Spleen (tissue), 7 donors: ENCODE measurements at regions not wholly inside any gene's neighbourhood (a gene's known extent, or its start where the extent isn't known, plus 50 kb on each side); places are given as distances from the start of the nearest gene placed in this dataset.

ENCODE experiments used
- POLR2AphosphoS5 ChIP-seq, 3 donors: sonication (generic); formaldehyde crosslinking; IDR thresholded peaks; one replicate each; pipeline ENCODE4 v1.5.1; 2017; ENCODE audit warnings: antibody characterized with exemption in 3 of 3
- TF ChIP-seq, protein P1 (sequence below), 11 experiments: fragments of 200-600 bp in 7 of 11; fragments of 450-650 bp in 4 of 11; sonication (generic) in 4 of 11; IDR thresholded peaks in 8 of 11; conservative IDR thresholded peaks in 3 of 11; 1 replicate in 7 of 11; 2 replicates in 4 of 11; pipeline versions ENCODE4 v1.4.0 to v1.8.0; 2016 to 2021; ENCODE audit warnings: antibody characterized with exemption in 11 of 11, inconsistent platforms in 4 of 11, mild to moderate bottlenecking in 1 of 11
- donor health status: DM: no; HTN: no; CAD: no; lungs with moderate emphysema.
- donor health status: DM: no; HTN: no; CAD: no.
- donor health status: DM: no; HTN: no; CAD: no.

DNA sequence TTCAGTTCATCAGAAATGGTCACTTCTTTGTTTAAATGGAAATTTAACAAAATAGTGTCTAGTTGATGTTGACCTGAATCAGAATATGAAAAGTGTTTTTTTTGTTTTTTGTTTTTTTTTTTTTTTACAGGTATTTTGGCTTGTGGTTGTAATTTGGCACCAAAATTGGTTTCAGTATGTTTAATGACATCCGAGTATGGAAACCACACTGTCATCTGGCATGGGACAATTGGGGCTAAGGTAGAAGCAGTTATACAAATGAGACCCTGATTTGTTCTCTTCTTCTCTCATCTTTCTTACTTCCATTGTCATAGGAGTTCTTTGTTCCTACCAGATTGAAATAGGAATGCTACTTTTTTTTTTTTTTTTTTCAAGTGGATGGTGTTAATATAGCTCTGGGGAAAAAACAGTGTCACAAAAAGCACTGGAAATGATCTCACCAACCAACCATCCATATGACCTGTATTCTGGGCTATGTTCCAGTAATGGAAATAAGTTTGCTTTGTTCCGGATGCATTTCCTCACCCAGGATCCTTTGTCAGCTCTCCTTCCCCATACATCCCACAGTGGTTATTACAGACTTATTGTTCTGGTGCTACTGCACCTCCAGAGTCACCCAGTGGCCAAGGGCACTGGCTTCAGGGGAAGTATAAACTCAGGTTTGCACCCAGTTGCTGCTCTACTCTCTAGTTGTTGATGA lies 95.8 kb downstream of the ATXN3L start:
- TF ChIP-seq, protein P1, sequence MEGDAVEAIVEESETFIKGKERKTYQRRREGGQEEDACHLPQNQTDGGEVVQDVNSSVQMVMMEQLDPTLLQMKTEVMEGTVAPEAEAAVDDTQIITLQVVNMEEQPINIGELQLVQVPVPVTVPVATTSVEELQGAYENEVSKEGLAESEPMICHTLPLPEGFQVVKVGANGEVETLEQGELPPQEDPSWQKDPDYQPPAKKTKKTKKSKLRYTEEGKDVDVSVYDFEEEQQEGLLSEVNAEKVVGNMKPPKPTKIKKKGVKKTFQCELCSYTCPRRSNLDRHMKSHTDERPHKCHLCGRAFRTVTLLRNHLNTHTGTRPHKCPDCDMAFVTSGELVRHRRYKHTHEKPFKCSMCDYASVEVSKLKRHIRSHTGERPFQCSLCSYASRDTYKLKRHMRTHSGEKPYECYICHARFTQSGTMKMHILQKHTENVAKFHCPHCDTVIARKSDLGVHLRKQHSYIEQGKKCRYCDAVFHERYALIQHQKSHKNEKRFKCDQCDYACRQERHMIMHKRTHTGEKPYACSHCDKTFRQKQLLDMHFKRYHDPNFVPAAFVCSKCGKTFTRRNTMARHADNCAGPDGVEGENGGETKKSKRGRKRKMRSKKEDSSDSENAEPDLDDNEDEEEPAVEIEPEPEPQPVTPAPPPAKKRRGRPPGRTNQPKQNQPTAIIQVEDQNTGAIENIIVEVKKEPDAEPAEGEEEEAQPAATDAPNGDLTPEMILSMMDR (IDR thresholded peaks at IDR 0.05 in 8 of 11, conservative IDR thresholded peaks at IDR 0.05 in 3 of 11): no peak
- TF ChIP-seq POLR2AphosphoS5 (IDR thresholded peaks at IDR 0.05): no peak
